NCI-H510A (cell line): ENCODE measurements at regions not wholly inside any gene's neighbourhood (a gene's known extent, or its start where the extent isn't known, plus 50 kb on each side); places are given as distances from the start of the nearest gene placed in this dataset.
"Not testable (repeated sequence)": the region's sequence is repeated elsewhere in the genome, so short reads cannot be mapped to it uniquely, and the experiment has no call there.

ENCODE experiments used
- DNase-seq: peaks from one replicate; lab custom pipeline; 2025; lab: John Stamatoyannopoulos, UW

DNA sequence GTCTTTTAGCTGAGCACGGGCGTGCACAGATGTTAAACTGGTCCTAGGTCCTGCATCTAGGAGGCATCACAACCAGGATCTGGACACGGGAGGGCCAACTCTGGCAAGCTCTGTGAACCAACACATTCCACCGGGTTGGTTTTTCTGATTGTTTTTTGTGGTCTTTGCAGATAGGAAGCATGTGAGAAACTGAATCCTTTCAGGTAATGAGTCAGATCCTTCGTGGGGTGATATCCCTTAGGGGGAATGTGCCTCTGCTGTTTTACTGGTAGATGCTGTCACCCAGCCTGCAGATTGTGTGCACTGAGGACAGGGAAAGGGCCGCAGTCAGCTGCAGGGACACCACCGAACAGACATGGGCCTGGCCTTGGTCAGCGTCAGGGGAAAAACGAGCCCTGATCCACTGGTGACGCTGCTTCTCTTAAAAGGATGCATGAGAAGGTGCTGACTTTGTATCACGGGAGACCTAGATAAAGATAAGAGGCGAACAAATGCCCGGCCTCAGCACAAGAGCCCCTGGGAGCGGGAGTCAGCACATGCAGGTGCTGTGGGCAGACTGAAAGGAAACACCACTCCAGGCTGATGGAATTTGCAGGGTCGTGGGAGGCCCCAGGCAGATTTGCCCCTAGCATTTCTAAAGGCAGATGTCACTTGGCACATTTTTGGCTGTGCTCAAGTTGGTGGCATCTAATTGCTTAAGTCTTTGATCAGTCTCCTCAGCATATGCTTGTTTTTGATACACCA lies 51.1 kb downstream of the DOP1B start:
- no peak for DNase-seq

DNA sequence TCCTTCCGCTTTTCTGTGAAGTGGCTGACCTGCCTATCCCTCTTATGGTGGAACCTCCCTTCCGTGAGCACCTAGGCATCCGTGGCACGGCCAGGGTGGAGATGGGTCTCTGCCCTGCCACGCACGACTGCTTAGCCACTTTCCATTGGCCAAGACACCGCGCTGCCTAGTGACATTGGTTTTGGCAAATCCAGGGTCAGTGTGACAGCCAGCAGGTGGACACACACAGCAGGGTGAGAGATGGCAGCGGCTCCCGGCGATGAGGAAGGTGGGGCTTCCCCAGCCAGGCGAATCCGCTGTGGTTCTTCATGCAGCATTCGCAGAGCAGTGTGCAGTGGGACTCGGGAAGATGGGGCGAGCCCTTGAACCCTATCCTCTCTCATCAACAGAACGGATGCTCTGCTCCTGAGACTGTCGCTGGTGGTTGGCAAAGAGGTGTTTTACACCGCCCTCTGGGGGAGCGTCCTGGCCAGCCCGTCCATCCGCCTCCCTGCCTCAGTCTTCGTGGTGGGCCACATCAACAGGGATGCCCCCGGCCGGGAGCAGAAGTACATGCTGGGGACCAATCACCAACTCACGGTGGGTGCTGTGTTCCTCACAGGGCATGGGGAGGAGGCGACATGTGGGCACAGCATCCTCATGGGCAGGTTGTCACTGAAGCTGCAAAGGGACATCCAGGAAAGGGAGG lies 51.8 kb downstream of the DOP1B start:
- no peak for DNase-seq

DNA sequence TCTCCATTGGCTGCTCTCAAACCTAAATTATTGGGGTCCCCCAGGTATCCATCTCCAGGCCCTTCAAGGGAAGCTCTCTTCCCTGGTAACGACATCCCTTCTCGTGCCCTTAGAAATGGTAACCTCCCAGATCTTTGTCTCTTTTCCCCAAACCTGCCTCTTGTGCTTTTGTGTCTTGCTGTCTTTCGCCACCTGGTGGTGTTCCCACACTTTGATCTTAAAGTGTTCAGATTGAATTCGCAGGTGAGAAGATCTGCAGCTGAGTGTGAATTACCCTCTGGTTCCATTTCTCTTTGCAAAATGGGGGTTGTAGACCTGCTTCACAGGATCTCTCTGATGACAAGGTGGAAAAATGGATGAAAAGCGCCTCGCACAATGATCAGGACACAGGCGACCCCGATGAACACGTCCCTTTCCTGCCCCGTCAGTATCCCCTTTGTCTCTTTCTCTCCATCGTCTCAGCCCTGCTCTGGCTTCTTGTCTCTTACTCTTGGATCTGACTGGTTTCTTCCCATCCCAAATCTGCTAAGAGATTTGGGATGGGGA lies 53.1 kb downstream of the DOP1B start:
- peak; percentile 35 for DNase-seq

DNA sequence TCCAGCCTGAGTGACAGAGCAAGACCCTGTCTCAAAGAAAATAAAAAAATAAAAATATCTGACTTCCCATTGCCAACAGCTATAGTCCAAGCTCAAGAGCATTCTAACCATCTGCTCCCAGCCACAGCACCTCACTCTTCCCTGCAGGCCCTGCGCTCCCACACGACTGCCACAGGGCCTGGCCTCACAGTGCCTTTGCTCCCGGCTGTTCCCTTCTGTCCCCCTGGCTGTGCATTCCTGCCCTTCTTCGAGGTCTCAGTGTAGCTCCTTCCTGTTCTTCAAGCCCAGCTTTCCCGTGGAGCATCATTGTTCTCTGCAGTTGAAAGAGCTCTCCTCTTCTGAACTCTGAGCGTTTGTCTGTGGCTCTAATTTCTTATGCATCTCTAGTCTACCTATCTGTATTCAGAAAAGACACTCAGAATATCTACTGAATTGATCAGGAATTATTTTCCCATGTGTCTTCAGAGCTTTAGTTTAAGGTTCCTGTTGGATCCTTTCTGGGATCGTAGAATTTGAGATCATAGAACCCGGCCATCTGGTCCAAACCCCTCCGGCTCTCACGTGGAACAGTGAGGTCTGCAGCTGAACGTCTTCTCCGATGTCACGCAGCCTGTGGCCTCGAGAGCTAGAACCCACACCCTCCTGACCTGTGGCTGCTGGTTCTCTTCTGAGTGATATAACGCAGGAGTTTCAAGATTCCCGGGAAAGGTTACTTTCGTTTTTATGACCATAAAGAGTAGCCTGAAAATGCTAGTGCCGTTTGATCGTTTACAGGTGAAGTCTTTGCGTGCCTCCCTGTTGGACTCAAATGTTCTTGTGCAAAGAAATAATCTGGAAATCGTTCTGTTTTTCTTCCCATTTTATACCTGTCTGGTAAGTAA lies 54.4 kb downstream of the DOP1B start:
- no peak for DNase-seq

DNA sequence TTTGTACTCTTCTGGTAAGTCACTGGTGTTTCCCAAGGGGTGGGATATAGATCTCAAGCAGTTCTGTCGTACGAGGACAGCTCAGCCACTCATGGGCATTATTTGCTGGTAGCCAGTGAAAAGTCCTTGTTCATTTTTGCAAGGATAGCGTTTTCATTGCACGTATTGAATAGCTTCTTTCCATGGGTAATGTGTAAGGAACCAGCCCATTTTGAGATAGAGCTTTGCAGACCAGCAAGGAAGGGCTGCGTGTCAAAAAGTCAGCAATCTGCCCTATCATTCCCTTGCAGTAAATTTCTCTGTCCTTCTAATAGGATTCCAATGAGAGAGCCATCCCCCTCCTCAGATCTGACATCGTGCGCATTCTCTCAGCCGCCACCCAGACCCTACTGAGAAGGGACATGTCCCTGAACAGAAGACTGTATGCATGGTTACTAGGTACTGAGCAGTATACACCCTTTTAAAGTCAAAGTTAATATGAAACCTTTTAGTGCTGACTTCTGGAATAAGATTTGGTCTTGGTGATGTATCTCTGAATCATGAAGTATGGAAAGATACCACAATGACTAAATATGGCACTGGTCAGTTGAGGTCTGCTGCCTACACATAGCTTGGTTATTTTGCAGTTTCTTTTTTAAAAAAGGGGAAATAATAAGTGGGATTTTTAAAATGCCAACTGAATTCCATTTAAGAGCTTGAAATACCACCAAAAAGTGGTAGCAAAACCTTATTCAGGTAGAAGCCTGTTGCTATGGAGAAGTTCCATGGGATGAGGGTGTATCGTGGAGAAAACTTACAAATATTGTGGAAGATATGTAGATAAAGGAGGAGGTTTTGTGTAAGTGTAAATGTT lies 55.3 kb downstream of the DOP1B start:
- no peak for DNase-seq

DNA sequence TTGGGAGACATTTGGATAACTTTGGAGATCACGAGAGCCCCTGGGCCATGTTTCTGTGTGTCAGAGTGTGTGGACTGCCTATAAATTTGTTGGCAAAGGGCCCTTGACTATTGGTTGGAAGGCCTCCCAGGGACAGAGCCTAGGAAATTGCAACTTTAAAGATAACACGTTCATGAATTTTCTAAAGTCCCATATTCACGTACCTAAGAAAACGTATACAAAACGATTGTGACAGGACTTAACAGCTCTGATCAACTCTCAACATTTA lies 55.8 kb downstream of the DOP1B start:
- no peak for DNase-seq

DNA sequence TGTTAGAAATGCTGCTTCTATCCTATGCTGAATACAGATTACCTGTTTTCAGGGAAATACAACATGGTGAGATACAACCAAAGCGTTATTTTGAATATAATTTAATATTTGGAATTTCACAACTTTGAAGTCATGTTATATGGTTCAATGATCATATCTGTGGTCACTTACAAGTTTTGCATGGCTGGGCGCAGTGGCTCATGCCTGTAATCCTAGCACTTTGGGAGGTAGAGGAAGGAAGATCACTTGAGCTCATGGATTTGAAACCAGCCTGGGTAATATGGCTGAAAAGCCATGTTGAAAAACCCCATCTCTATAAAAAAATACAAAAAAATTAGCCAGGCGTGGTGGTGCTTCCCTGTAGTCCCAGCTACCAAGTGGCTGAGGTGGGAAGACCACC lies 57.9 kb downstream of the DOP1B start:
- no peak for DNase-seq

DNA sequence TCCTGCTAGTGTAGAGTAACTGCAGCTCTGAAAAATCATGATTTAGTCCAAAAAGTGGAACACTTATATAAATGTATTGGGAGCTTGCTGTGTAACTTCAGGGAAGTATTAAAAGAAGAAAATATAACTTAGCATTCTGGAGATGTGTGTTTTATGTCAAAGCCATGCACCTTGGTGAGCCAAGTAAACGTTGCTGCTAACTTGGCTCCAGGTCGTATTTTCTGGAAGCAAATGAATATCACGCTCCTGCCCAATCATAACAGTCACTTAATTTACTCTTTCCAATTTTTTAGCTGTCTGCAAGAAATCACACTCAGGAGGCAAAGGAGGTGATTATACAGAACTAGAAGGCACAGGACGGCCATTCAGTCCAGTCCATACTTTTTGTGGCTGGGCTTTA lies 61.1 kb downstream of the DOP1B start:
- DNase-seq: no peak

DNA sequence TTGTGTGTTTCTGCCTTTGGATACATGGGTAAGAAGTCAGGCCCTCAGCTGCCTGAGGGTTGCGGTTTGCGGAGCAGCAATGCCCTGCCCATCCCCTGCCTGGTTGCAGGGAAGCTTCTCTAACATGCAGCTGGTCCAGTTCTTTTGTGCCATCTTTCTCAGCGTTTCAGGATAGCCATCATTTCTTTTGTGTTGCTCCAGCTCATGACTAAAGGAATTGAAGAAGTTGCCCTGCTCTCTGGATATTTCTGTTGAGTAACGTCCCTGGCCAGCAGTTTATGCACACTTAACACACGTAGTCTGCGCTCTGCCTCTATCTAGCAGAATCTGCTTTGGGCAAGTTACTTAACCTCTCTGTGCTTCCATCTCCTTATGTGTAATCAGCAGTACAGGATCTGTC lies 62.1 kb downstream of the DOP1B start:
- no peak for DNase-seq

DNA sequence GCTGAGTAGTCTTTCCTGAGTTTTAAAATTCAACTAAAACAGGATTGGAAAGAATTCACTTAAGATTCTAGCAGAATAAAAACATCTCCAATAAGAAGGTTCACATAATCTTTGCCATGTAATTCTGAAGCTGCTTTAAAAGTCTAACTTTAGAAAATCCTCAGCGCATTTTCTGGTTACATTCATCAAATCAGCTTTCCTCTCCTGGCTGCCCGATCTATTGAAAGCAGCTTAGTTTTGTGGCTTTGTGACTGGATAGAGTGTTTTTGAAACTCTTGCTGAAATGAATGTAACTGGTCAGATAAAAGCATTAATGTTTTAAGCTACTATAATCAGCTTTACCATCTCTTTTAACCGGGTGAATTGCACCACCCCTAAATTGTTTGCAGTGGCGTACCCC lies 66.8 kb downstream of the DOP1B start:
- DNase-seq: no peak

DNA sequence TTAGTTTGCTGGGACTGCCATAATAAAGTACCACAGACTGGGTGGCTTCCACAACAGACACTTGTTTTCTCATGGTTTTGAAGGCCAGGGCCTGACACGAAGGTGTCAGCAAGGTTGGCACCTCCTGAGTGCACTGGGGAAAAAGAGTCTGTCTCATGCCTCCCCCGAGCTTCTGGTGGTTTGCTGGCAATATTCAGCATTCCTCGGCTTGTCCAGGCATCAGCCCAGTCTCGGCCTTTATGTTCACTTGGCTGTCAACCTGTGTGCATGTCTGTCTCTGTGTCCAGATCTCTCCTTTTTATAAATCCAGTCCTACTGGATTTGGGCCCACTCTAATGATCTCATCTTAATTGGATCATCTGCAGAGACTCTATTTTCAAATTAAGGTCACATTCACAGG lies 72.6 kb downstream of the DOP1B start:
- no peak for DNase-seq

DNA sequence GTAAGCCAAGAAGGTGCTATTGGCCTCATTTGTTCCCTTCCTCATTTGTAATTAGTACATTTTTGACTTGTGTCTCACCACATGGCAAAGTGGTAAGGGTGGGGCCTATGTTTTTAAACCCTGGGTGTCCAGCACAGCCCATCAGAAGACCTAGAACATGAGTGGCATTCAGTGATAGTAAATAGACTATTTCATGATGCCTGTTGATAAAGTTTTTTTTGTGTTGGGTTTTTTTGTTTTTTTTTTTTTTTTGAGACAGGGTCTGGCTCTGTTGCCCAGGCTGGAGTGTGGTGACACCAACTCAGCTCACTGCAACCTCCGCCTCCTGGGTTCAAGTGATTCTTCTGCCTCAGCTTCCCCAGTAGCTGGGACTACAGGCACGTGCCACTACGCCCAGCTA lies 74.8 kb downstream of the DOP1B start:
- not testable (repeated sequence) for DNase-seq

DNA sequence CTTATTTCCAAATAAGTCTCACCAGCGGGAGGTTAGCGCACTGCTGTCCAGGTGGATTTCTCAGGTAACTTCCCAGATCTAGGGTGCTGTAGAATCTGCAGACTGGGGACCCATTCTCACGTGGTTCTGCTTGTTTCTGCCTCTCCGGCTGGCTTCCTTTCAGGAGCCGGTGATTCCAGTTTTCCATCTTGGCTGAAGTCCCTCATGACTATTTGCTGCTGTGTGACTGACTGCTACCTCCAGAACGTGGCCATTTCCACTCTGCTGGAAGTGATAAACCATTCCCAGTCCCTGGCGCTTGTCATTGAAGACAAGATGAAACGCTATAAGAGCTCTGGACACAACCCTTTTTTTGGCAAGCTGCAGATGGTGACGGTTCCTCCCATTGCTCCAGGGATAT lies 76.0 kb downstream of the DOP1B start:
- no peak for DNase-seq

DNA sequence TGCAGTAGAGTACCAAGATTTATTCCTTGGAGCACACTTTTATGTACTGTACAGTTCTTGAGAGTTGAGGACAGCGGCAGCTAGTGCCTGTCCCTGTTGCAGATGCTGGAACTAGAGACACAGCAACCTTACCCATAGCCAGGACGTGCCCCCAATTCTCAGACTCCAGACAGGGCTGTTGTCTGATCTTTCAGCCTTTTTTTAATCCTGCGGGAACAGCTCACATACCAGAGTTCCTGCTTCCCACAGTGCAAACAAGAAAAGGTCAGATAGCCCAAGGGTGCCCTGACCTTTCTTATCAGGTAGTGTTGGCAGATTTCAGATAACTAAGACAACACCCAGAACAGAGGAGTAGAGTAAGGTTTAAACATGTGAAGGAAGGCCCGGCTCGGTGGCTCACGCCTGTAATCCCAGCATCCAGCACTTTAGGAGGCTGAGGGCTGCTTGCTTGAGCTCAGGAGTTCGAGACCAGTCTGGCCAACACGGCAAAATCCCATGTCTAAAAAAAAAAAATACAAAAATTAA lies 78.5 kb downstream of the DOP1B start:
- no peak for DNase-seq

DNA sequence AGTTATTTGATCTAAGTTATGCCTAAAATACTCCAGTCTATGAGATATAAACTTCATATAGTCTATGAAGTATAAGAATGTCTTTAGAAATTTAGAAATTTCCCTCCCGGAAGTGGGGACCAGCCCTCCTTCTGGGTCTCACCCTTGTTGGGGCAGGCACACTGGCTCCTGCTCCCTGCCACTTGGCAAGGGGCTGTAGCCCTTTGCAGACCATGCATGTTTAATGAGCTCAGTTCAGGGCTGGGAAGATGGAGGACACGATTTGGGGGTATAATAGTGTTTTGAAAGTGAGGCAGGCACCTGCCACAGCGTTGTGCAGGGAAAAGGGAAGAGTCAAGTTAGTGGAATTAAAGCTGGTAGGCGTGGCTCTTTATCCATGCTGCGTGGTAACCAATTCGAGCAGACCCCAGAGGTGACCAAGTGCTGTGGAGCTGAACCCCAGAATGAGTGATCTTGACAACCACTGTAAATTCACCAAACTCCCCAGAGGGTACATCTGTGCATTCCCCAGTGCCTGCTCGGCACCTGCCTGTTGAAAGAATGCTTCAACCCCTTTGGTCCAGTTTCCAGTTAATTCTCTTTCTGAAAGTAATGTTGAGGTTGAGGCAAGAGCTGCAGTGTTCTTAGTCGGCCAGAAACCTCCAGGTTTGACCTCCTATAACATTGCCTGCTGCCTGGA lies 79.6 kb downstream of the DOP1B start:
- no peak for DNase-seq

DNA sequence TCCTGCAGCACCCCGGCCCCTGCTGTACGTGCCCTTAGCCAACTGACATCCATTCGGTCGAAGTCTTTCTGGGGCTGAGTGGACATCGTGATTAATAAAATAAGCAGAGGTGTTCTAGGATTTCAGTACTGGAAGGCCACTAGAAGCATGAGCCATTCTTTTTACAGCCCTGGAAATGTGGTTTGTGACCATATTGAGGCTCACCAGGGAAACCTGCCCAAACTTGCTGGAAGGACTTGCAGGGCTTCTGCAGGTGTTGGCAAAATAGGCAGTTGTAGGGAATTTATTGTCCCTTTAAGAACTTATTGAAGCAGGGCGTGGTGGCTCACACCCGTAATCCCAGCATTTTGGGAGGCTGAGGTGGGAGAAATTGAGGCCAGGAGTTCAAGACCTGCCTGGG lies 80.8 kb downstream of the DOP1B start:
- DNase-seq: no peak

DNA sequence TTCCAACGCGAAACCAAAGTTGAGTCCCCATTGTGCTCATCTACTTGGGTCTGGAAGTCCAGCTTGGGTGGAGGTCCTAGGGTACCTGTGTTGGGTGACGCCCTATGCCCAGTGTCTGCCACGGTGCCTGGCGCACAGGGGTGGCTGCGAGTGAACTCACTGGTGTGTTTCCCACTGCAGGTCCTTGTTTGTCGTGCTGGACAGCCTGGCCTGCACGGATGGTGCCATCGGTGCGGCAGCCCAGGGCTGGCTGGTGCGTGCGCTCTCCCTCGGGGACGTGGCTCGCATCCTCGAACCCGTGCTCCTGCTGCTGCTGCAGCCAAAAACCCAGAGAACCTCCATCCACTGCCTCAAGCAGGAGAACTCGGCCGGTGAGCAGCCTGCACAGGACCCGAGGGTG lies 80.4 kb upstream of the MORC3 start:
- DNase-seq: no peak

DNA sequence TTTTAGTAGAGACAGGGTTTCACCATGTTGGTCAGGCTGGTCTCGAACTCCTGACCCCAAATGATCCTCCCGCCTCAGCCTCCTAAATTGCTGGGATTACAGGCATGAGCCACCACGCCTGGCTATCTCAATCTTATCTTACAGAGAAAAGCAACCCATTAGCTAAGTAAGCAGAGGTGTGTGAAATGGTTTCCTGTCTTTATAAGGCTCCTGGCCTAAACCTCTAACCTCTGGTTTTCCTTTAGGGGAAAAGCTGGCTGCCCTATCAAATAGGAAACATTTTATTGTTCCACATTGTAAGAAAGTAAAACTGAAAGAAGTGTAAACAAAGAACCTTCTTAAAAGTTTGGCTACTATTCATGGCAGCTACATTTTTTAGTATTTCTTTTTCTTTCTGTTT lies 78.3 kb upstream of the MORC3 start:
- DNase-seq: no peak

DNA sequence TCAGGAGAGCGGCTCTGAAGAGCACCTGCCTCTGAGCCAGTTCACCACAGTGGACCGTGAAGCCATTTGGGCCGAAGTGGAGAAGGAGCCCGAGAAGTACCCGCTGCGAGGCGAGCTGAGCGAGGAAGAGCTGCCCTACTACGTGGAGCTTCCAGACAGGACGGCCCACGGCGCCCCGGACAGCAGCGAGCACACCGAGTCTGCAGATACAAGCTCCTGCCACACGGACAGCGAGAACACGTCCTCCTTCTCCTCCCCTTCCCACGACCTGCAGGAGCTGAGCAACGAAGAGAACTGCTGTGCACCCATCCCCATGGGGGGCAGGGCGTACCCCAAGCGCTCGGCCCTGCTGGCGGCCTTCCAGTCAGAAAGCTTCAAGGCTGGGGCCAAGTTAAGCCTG lies 74.9 kb upstream of the MORC3 start:
- DNase-seq: no peak

DNA sequence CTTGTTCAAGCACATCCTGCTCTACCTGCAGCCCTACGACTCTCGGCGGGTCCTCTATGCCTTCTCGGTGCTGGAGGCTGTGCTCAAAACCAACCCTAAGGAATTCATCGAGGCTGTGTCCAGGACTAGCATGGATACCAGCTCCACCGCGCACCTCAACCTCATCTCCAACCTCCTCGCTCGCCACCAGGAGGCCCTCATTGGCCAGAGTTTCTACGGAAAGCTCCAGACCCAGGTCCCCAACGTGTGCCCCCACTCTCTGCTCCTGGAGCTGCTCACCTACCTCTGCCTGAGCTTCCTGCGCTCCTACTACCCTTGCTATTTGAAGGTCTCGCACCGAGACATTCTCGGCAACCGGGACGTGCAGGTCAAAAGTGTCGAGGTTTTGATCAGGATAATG lies 74.3 kb upstream of the MORC3 start:
- DNase-seq: no peak

DNA sequence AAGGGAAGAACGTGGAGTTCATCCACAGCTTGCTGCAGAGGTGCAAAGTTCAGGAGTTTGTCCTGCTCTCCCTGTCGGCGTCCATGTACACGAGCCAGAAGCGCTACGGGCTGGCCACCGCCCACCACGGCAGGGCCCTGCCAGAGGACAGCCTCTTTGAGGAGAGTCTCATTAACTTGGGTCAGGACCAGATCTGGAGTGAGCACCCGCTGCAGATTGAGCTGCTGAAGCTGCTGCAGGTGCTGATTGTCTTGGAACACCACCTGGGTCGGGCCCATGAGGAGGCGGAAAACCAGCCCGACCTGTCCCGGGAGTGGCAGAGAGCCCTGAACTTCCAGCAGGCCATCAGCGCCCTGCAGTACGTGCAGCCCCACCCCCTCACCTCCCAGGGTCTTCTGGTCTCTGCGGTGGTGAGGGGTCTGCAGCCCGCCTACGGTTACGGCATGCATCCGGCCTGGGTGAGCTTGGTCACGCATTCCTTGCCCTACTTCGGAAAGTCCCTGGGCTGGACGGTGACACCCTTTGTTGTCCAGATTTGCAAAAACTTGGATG lies 73.8 kb upstream of the MORC3 start:
- no peak for DNase-seq
